HEK293 (cell line): ENCODE measurements at regions not wholly inside any gene's neighbourhood (a gene's known extent, or its start where the extent isn't known, plus 50 kb on each side); places are given as distances from the start of the nearest gene placed in this dataset.
"Not testable (repeated sequence)": the region's sequence is repeated elsewhere in the genome, so short reads cannot be mapped to it uniquely, and the experiment has no call there.

Experiments used
- CTCF ChIA-PET: fragments of 350-600 bp; formaldehyde crosslinking; extraction: SDS; loops from one replicate; lab custom pipeline; 2021; ENCODE audit warnings: antibody characterized with exemption; lab: Yijun Ruan, JAX
- POLR2A ChIA-PET: fragments of 300-600 bp; formaldehyde crosslinking; extraction: SDS; loops from one replicate; lab custom pipeline; 2020; ENCODE audit warnings: antibody characterized with exemption, inconsistent platforms; lab: Yijun Ruan, JAX
- H3K27ac ChIP-seq: fragments of 200-500 bp; sonication (Bioruptor generic); 2 replicates; pipeline ENCODE4 v1.5.1; 2014; ENCODE audit warnings: low read depth, low read length, control low read depth, inconsistent platforms; ENCODE audit errors: extremely low read depth
- H3K36me3 ChIP-seq, 2 experiments: fragments of 200-500 bp in 1 of 2; sonication (Bioruptor generic) in 1 of 2; 1 replicate in 1 of 2; 2 replicates in 1 of 2; pipeline ENCODE4 v1.5.1; 2014 to 2017; ENCODE audit warnings: inconsistent platforms in 2 of 2, low read length in 2 of 2; ENCODE audit not compliant: control insufficient read depth in 2 of 2, insufficient read depth in 1 of 2
- H3K4me1 ChIP-seq: fragments of 200-500 bp; sonication (Bioruptor generic); 2 replicates; pipeline ENCODE4 v1.5.1; 2014; ENCODE audit warnings: mild to moderate bottlenecking, low read length, inconsistent platforms; ENCODE audit not compliant: control insufficient read depth, insufficient read depth
- H3K4me3 ChIP-seq: 2 replicates; pipeline ENCODE4 v1.5.1; 2011; ENCODE audit warnings: low read depth, mild to moderate bottlenecking, control low read depth, low read length, moderate library complexity
- H3K9me3 ChIP-seq: fragments of 200-500 bp; sonication (Bioruptor generic); 2 replicates; pipeline ENCODE4 v1.5.1; 2014; ENCODE audit warnings: low read depth, low read length, inconsistent platforms; ENCODE audit not compliant: control insufficient read depth, insufficient read depth
- GFI1B ChIP-seq: fragments of 450-650 bp; formaldehyde crosslinking; IDR thresholded peaks from 2 replicates; pipeline ENCODE4 v1.5.1; 2016; ENCODE audit warnings: missing biosample characterization, missing genetic modification characterization
- KLF10 ChIP-seq: fragments of 450-650 bp; IDR thresholded peaks from 2 replicates; pipeline ENCODE4 v1.5.1; 2018; ENCODE audit warnings: missing biosample characterization, mild to moderate bottlenecking, missing genetic modification characterization
- ZBTB48 ChIP-seq: fragments of 450-650 bp; formaldehyde crosslinking; IDR thresholded peaks from 2 replicates; pipeline ENCODE4 v1.5.1; 2016; ENCODE audit warnings: missing biosample characterization, missing genetic modification characterization
- ZFP3 ChIP-seq: fragments of 450-650 bp; formaldehyde crosslinking; IDR thresholded peaks from 2 replicates; pipeline ENCODE4 v1.5.1; 2016; ENCODE audit warnings: low read depth, missing biosample characterization, missing genetic modification characterization
- ZNF112 ChIP-seq: fragments of 450-650 bp; formaldehyde crosslinking; IDR thresholded peaks from 2 replicates; pipeline ENCODE4 v1.5.0; 2017; ENCODE audit warnings: missing biosample characterization, missing genetic modification characterization
- ZNF174 ChIP-seq: fragments of 450-650 bp; formaldehyde crosslinking; IDR thresholded peaks from 2 replicates; pipeline ENCODE4 v1.5.0; 2017; ENCODE audit warnings: missing biosample characterization, mild to moderate bottlenecking, missing genetic modification characterization
- ZNF202 ChIP-seq: fragments of 450-650 bp; formaldehyde crosslinking; IDR thresholded peaks from 2 replicates; pipeline ENCODE4 v1.5.1; 2016; ENCODE audit warnings: missing biosample characterization, missing genetic modification characterization, borderline replicate concordance
- ZNF266 ChIP-seq: fragments of 450-650 bp; formaldehyde crosslinking; IDR thresholded peaks from 2 replicates; pipeline ENCODE4 v1.5.1; 2016; ENCODE audit warnings: missing biosample characterization, missing genetic modification characterization, low read depth
- ZNF513 ChIP-seq: fragments of 450-650 bp; IDR thresholded peaks from 2 replicates; pipeline ENCODE4 v1.5.1; 2018; ENCODE audit warnings: missing biosample characterization, missing genetic modification characterization
- ZNF654 ChIP-seq: fragments of 450-650 bp; formaldehyde crosslinking; IDR thresholded peaks from 2 replicates; pipeline ENCODE4 v1.5.1; 2016; ENCODE audit warnings: low read depth, missing biosample characterization, missing genetic modification characterization
- ZNF785 ChIP-seq: fragments of 450-650 bp; formaldehyde crosslinking; IDR thresholded peaks from 2 replicates; pipeline ENCODE4 v1.5.1; 2016; ENCODE audit warnings: missing biosample characterization, missing genetic modification characterization
- ZNF791 ChIP-seq: fragments of 450-650 bp; formaldehyde crosslinking; IDR thresholded peaks from 2 replicates; pipeline ENCODE4 v1.5.1; 2016; ENCODE audit warnings: missing biosample characterization, missing genetic modification characterization
- ZNF837 ChIP-seq: fragments of 450-650 bp; formaldehyde crosslinking; IDR thresholded peaks from 2 replicates; pipeline ENCODE4 v1.5.1; 2016; ENCODE audit warnings: missing biosample characterization, missing genetic modification characterization
- ZXDB ChIP-seq: fragments of 450-650 bp; formaldehyde crosslinking; IDR thresholded peaks from 2 replicates; pipeline ENCODE4 v1.5.1; 2016; ENCODE audit warnings: missing biosample characterization, missing genetic modification characterization
- TF ChIP-seq, protein P1 (sequence below): fragments of 450-650 bp; formaldehyde crosslinking; IDR thresholded peaks from 2 replicates; pipeline ENCODE4 v1.5.1; 2016; ENCODE audit warnings: missing biosample characterization, missing genetic modification characterization
- TF ChIP-seq, protein P2 (sequence below): fragments of 450-650 bp; formaldehyde crosslinking; IDR thresholded peaks from 2 replicates; pipeline ENCODE4 v1.5.1; 2016; ENCODE audit warnings: missing biosample characterization, missing genetic modification characterization
- TF ChIP-seq, protein P3 (sequence below): fragments of 450-650 bp; formaldehyde crosslinking; IDR thresholded peaks from 2 replicates; pipeline ENCODE4 v1.5.1; 2016; ENCODE audit warnings: missing biosample characterization, missing genetic modification characterization, low read depth
- TF ChIP-seq, protein P4 (sequence below): fragments of 450-650 bp; formaldehyde crosslinking; IDR thresholded peaks from 2 replicates; pipeline ENCODE4 v1.5.1; 2016; ENCODE audit warnings: missing biosample characterization, missing genetic modification characterization

DNA sequence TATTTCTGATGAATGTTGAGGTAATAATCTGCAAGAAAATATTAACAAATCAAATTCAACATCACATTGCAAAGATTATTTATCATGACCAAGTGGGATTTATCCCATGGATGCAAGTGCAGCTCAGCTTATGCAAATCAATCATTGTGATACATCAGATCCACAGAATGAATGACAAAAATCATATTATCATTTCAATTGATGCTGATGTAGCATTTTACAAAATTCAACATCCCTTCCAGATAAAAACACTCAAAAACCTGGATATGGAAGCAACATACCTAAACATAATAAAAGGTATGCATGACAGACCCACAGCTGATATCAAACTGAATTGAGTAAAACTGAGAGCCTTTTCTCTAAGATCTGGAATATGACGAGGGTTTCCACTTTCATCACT, 1915.4 kb downstream of the ARAP2 start:
- H3K36me3 ChIP-seq: no peaks in the 10 kb centered on the region
- H3K27ac ChIP-seq: no peak overlapping the region
- H3K4me1 ChIP-seq: no peaks in the 10 kb centered on the region
- POLR2A ChIA-PET: no interaction called here
- CTCF ChIA-PET: no interaction called here
- H3K9me3 ChIP-seq: no peaks in the 10 kb centered on the region
- H3K4me3 ChIP-seq: no peak overlapping the region
- TF ChIP-seq GFI1B: no peak
- TF ChIP-seq ZNF654 (tag by site-specific recombination): no peak
- TF ChIP-seq ZNF202 (tag by site-specific recombination): no peak
- TF ChIP-seq ZNF266 (tag by site-specific recombination): no peak
- TF ChIP-seq ZXDB (tag by site-specific recombination): no peak
- no peak for TF ChIP-seq ZNF837 (tag by site-specific recombination)
- TF ChIP-seq ZNF791 (tag by site-specific recombination): no peak
- TF ChIP-seq ZNF513: no peak
- no peak for TF ChIP-seq KLF10
- TF ChIP-seq, protein P1, sequence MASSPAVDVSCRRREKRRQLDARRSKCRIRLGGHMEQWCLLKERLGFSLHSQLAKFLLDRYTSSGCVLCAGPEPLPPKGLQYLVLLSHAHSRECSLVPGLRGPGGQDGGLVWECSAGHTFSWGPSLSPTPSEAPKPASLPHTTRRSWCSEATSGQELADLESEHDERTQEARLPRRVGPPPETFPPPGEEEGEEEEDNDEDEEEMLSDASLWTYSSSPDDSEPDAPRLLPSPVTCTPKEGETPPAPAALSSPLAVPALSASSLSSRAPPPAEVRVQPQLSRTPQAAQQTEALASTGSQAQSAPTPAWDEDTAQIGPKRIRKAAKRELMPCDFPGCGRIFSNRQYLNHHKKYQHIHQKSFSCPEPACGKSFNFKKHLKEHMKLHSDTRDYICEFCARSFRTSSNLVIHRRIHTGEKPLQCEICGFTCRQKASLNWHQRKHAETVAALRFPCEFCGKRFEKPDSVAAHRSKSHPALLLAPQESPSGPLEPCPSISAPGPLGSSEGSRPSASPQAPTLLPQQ (tag by site-specific recombination): no peak
- TF ChIP-seq ZNF174: no peak
- TF ChIP-seq ZFP3 (tag by site-specific recombination): no peak

GRCh38 chr4:34335156-34335555, 1909.2 kb downstream of the ARAP2 start:
- H3K36me3 ChIP-seq, H3K4me1 ChIP-seq, H3K9me3 ChIP-seq, H3K4me3 ChIP-seq, H3K27ac ChIP-seq, POLR2A ChIA-PET: not testable (repeated sequence)
- CTCF ChIA-PET: interaction anchor here (0.6 kb wide), 1 partner anchor 1942 kb away, joined by 4 read pairs; no protein-coding TSS in a partner anchor

DNA sequence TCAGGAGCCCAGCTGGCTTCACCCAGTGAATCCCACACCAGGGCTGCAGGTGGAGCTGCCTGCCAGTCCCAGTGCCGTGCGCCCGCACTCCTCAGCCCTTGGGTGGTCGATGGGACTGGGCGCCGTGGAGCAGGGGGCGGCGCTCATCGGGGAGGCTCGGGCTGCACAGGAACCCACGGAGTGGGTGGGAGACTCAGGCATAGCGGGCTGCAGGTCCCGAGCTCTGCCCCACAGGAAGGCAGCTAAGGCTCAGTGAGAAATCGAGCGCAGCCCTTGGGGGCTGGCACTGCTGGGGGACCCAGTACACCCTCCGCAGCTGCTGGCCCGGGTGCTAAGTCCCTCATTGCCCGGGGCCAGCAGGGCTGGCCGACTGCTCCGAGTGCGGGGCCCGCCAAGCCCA, 1908.8 kb downstream of the ARAP2 start:
- POLR2A ChIA-PET, H3K27ac ChIP-seq, H3K9me3 ChIP-seq, H3K4me1 ChIP-seq, H3K36me3 ChIP-seq, CTCF ChIA-PET, H3K4me3 ChIP-seq: not testable (repeated sequence)

DNA sequence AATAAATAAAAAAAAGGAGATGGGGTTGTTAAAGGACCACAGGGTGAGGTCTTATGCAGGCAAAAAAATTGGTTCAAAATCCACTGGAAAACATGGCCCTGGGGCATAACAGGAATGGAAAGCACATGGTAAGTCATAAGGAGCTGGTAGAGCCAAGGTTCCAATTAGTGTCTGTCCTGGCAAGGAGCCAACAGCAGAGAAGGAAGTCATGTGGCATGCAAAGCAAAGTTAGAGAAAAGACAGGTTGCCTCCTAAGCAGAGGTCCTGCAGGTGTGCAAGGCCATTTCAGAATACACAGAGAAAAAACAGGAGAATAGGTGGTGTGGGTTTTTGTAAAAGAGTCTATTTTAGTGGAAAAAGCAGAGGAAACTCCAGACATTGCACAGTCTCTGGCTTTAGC, 1881.7 kb downstream of the ARAP2 start:
- TF ChIP-seq, protein P2, sequence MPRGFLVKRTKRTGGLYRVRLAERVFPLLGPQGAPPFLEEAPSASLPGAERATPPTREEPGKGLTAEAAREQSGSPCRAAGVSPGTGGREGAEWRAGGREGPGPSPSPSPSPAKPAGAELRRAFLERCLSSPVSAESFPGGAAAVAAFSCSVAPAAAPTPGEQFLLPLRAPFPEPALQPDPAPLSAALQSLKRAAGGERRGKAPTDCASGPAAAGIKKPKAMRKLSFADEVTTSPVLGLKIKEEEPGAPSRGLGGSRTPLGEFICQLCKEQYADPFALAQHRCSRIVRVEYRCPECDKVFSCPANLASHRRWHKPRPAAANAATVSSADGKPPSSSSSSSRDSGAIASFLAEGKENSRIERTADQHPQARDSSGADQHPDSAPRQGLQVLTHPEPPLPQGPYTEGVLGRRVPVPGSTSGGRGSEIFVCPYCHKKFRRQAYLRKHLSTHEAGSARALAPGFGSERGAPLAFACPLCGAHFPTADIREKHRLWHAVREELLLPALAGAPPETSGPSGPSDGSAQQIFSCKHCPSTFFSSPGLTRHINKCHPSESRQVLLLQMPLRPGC (tag by site-specific recombination): no peak
- no peak for TF ChIP-seq ZNF112 (tag by site-specific recombination)
- TF ChIP-seq, protein P1 (tag by site-specific recombination): no peak
- no peak for TF ChIP-seq ZBTB48 (tag by site-specific recombination)
- TF ChIP-seq, protein P3, sequence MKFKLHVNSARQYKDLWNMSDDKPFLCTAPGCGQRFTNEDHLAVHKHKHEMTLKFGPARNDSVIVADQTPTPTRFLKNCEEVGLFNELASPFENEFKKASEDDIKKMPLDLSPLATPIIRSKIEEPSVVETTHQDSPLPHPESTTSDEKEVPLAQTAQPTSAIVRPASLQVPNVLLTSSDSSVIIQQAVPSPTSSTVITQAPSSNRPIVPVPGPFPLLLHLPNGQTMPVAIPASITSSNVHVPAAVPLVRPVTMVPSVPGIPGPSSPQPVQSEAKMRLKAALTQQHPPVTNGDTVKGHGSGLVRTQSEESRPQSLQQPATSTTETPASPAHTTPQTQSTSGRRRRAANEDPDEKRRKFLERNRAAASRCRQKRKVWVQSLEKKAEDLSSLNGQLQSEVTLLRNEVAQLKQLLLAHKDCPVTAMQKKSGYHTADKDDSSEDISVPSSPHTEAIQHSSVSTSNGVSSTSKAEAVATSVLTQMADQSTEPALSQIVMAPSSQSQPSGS: no peak
- TF ChIP-seq ZNF785 (tag by site-specific recombination): no peak
- TF ChIP-seq, protein P4, sequence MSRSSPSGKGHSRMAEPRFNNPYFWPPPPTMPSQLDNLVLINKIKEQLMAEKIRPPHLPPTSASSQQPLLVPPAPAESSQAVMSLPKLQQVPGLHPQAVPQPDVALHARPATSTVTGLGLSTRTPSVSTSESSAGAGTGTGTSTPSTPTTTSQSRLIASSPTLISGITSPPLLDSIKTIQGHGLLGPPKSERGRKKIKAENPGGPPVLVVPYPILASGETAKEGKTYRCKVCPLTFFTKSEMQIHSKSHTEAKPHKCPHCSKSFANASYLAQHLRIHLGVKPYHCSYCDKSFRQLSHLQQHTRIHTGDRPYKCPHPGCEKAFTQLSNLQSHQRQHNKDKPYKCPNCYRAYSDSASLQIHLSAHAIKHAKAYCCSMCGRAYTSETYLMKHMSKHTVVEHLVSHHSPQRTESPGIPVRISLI (tag by site-specific recombination): no peak
- no peak for TF ChIP-seq ZNF654 (tag by site-specific recombination)
- CTCF ChIA-PET: no interaction called here
- POLR2A ChIA-PET: no interaction called here

More for the DNA sequence above, 1881.7 kb downstream of the ARAP2 start:
- Histone ChIP-seq H3K4me3 (no peak overlapping the region), H3K9me3 (no peaks in the 10 kb centered on the region), H3K36me3 (no peaks in the 10 kb centered on the region), H3K27ac (no peak overlapping the region), H3K4me1 (no peaks in the 10 kb centered on the region)
